ENCODE measurements at regions not wholly inside any gene's neighbourhood (a gene's known extent, or its start where the extent isn't known, plus 50 kb on each side); places are given as distances from the start of the nearest gene placed in this dataset.
A peak's percentile ranks its signal among the peaks of the same experiment; 100 is the strongest.

DNA sequence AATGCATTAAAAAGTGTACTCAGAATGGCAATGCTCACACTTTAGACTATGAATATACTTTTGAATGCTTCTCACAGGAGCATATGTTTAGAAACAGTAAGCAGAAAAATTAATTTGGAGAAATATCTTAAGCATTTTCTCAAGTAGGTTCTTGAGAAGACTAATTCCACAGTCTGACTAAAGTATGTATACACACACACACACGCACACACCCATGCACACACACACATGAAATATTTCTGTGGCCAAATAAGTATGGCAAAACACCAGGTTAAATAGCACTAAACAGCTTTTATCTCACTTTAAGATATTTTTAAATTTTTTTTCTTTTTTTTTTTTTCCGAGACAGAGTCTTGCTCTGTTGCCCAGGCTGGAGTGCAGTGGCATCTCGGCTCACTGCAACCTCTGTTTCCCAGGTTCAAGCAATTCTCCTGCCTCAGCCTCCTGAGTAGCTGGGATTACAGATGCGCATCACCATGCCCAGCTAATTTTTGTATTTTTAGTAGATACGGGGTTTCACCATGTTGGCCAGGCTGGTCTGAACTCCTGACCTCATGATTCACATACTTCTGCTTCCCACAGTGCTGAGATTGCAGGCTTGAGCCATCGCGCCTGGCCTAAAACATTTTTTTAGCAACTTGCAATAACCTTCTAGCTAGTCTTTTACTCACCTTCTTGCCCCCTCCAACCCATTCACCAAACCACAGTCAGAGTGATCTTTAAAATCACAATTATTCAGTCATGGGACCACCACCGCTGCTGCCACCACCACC lies 67.5 kb upstream of the SCG2 start:
- Histone ChIP-seq H3K79me2 (ENCODE audit: insufficient read depth, low read length) (no peaks in the 10 kb centered on the region), H2AFZ (ENCODE audit: low read depth, low read length) (no peak overlapping the region), H3K27me3 (ENCODE audit: insufficient read depth, low read length) (no peaks in the 10 kb centered on the region), H3K4me3 (ENCODE audit: insufficient read depth, low read depth, low read length) (no peak overlapping the region), H3K9ac (ENCODE audit: low read length) (no peak overlapping the region), H3K4me2 (ENCODE audit: low read length) (no peak overlapping the region), H3K9me3 (ENCODE audit: insufficient read depth, low read depth, low read length) (no peaks in the 10 kb centered on the region), H3K27ac (ENCODE audit: low read depth, low read length) (no peak overlapping the region), H3K36me3 (ENCODE audit: insufficient read depth, low read length) (no peaks in the 10 kb centered on the region), H3K4me1 (ENCODE audit: insufficient read depth, low read length) (peaks cover 8% of the 10 kb centered on the region), H4K20me1 (ENCODE audit: insufficient read depth, low read length) (no peaks in the 10 kb centered on the region)
- peak; percentile 78 for DNase-seq (ENCODE audit: low read depth)
- peaks cover 19% of the 10 kb centered on the region for H3K4me1 Mint-ChIP-seq (ENCODE audit: low read depth, unreplicated experiment)
- no peaks in the 10 kb centered on the region for H3K9me3 Mint-ChIP-seq (ENCODE audit: unreplicated experiment)
- H3K4me3 Mint-ChIP-seq (ENCODE audit: unreplicated experiment), result no peak overlapping the region
- H3K36me3 Mint-ChIP-seq (ENCODE audit: low read depth, unreplicated experiment), result no peaks in the 10 kb centered on the region
- TF ChIP-seq, protein P1, sequence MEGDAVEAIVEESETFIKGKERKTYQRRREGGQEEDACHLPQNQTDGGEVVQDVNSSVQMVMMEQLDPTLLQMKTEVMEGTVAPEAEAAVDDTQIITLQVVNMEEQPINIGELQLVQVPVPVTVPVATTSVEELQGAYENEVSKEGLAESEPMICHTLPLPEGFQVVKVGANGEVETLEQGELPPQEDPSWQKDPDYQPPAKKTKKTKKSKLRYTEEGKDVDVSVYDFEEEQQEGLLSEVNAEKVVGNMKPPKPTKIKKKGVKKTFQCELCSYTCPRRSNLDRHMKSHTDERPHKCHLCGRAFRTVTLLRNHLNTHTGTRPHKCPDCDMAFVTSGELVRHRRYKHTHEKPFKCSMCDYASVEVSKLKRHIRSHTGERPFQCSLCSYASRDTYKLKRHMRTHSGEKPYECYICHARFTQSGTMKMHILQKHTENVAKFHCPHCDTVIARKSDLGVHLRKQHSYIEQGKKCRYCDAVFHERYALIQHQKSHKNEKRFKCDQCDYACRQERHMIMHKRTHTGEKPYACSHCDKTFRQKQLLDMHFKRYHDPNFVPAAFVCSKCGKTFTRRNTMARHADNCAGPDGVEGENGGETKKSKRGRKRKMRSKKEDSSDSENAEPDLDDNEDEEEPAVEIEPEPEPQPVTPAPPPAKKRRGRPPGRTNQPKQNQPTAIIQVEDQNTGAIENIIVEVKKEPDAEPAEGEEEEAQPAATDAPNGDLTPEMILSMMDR (IDR thresholded peaks at IDR 0.05; ENCODE audit: insufficient read depth, low read depth, low read length), result no peak
- no peak for TF ChIP-seq EZH2 (IDR thresholded peaks at IDR 0.05; ENCODE audit: insufficient read depth, low read length)
- H3K27me3 Mint-ChIP-seq (ENCODE audit: low read depth, unreplicated experiment), result no peaks in the 10 kb centered on the region
- H3K27ac Mint-ChIP-seq (ENCODE audit: unreplicated experiment), result peak overlapping the region; percentile 54
- FAIRE-seq, result no peak

DNA sequence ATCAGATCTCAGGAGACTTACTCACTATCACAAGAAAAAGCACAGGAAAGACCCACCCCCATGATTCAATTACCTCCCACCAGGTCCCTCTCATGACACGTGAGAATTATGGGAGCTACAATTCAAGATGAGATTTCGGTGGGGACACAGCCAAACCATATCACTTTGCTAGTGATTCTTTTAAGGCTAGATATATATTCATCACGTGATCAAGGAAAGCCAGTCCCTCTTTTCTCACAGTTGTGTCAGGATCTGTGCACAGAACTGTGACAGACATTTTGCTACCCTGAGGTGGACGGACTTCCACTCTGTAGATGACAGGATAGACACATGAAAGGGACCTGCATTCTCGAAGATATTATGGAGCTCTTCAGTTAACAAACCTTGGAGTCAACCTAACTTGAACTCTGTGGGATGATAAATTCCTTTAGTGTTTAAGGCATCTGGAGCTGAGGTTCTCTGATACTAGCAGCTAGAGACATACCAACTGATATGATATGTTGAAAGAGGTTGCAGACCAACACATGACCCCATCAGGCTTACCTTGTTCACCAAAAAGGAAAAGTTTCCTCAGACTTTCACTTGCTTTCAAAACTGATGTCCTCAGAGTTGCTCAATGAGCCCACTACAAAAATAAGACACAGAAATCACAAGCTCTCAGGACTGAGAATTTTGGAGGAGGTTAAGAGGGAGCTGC lies 66.3 kb upstream of the SCG2 start:
- no peak overlapping the region for H3K4me3 Mint-ChIP-seq (ENCODE audit: unreplicated experiment)
- H3K36me3 Mint-ChIP-seq (ENCODE audit: low read depth, unreplicated experiment), result no peaks in the 10 kb centered on the region
- H3K9me3 Mint-ChIP-seq (ENCODE audit: unreplicated experiment), result no peaks in the 10 kb centered on the region
- TF ChIP-seq EZH2 (IDR thresholded peaks at IDR 0.05; ENCODE audit: insufficient read depth, low read length), result no peak
- TF ChIP-seq, protein P1 (IDR thresholded peaks at IDR 0.05; ENCODE audit: insufficient read depth, low read depth, low read length), result no peak
- H3K4me3 ChIP-seq (ENCODE audit: insufficient read depth, low read depth, low read length), result no peak overlapping the region
- H3K27ac ChIP-seq (ENCODE audit: low read depth, low read length), result no peak overlapping the region
- DNase-seq (ENCODE audit: low read depth) (peak; percentile 78), FAIRE-seq (peak; percentile 56)
- H4K20me1 ChIP-seq (ENCODE audit: insufficient read depth, low read length), result no peaks in the 10 kb centered on the region
- peak overlapping the region; percentile 44 for H3K27ac Mint-ChIP-seq (ENCODE audit: unreplicated experiment)
- H3K9me3 ChIP-seq (ENCODE audit: insufficient read depth, low read depth, low read length), result no peaks in the 10 kb centered on the region
- H3K4me1 ChIP-seq (ENCODE audit: insufficient read depth, low read length), result peaks cover 8% of the 10 kb centered on the region
- H2AFZ ChIP-seq (ENCODE audit: low read depth, low read length), result no peak overlapping the region
- H3K4me2 ChIP-seq (ENCODE audit: low read length), result peak overlapping the region; percentile 5
- peaks cover 19% of the 10 kb centered on the region for H3K4me1 Mint-ChIP-seq (ENCODE audit: low read depth, unreplicated experiment)
- H3K36me3 ChIP-seq (ENCODE audit: insufficient read depth, low read length), result no peaks in the 10 kb centered on the region
- H3K27me3 ChIP-seq (ENCODE audit: insufficient read depth, low read length), result no peaks in the 10 kb centered on the region
- H3K9ac ChIP-seq (ENCODE audit: low read length), result no peak overlapping the region
- H3K79me2 ChIP-seq (ENCODE audit: insufficient read depth, low read length), result no peaks in the 10 kb centered on the region
- no peaks in the 10 kb centered on the region for H3K27me3 Mint-ChIP-seq (ENCODE audit: low read depth, unreplicated experiment)

All from astrocyte (in vitro differentiated cells and primary cell).